Urinary bladder (tissue), 3 donors: ENCODE measurements at regions not wholly inside any gene's neighbourhood (a gene's known extent, or its start where the extent isn't known, plus 50 kb on each side); places are given as distances from the start of the nearest gene placed in this dataset.
A peak's percentile ranks its signal among the peaks of the same experiment; 100 is the strongest.

Source experiments
- DNase-seq: peaks from one replicate; pipeline ENCODE4 v3.0.0-alpha.2; 2015; ENCODE audit errors: extremely low spot score
- H3K27ac ChIP-seq: one replicate; pipeline ENCODE4 v1.5.1; 2013; ENCODE audit warnings: low read depth, mild to moderate bottlenecking, moderate library complexity
- H3K36me3 ChIP-seq: one replicate; pipeline ENCODE4 v1.6.1; 2013; ENCODE audit warnings: mild to moderate bottlenecking, moderate library complexity; ENCODE audit not compliant: insufficient read depth
- H3K4me1 ChIP-seq: one replicate; pipeline ENCODE4 v1.6.1; 2013; ENCODE audit warnings: mild to moderate bottlenecking, moderate library complexity; ENCODE audit not compliant: insufficient read depth
- H3K4me3 ChIP-seq: one replicate; pipeline ENCODE4 v1.5.1; 2013; ENCODE audit warnings: low read depth, low read length
- WGBS: extraction: QIAGEN DNeasy Blood & Tissue Kit; methylation state at CpG from one replicate; pipeline ENCODE4 v1.1.7; 2013; 5-methylcytosine and 5-hydroxymethylcytosine counted together
- donor health status: healthy with polysubstance abuse.
- donor health status: healthy.

DNA sequence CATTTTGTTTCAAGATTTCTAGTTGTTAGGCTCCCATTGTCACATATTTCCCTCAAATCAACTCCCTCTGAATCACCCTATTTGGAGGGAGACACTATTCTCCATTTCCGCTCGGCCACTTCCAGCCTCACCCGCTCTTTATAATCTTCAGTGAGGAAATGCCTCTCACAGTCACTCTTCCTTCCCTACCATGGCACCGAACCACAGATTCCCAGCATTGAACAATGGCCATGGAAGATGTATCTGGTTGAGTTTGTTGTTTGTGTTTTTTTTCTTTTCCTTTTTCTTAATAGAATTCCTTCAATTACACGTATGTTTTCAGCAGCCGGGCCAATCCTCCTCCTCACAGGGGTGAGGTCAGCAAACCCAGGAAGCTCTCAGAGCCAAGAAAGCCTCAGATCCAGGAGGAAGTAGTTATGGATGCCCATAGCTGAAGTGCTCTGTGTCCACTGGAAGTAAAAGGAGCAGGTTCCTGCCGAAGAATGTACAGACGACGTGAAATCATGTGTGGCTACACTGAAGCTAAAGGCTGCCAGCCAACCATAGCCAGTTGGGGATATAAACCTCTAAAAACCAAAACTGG is 472.1 kb downstream of the FOXO1 start:
- no peaks in the 10 kb centered on the region for H3K4me1 ChIP-seq
- H3K36me3 ChIP-seq, result no peaks in the 10 kb centered on the region
- WGBS, result 61% methylated on average over 9 of the region's 9 CpGs
- H3K27ac ChIP-seq, result no peak overlapping the region
- no peak overlapping the region for H3K4me3 ChIP-seq
- DNase-seq, result no peak

DNA sequence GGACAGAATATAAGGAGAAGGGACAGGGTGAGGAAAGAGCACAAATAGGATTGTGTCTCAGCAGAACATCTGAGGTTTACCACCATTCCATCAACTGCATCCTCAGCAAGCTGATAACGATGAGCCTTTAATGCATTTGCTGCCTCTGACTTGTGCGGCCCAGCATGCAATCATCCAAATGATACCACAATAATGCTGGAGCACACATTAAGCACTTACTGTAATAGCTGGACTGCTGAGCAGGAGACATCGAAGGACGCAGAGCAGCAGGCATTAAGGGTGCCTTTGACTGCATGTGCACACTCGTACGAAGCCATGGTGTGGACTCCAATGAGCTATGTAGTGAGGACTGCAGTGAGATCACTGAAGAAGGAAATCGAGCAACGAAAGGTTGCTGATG is 469.4 kb downstream of the FOXO1 start:
- Histone ChIP-seq H3K36me3 (no peaks in the 10 kb centered on the region), H3K27ac (no peak overlapping the region), H3K4me3 (no peak overlapping the region), H3K4me1 (no peaks in the 10 kb centered on the region)
- whole genome bisulfite sequencing, result 95% methylated on average over 8 of the region's 8 CpGs
- no peak for DNase-seq

DNA sequence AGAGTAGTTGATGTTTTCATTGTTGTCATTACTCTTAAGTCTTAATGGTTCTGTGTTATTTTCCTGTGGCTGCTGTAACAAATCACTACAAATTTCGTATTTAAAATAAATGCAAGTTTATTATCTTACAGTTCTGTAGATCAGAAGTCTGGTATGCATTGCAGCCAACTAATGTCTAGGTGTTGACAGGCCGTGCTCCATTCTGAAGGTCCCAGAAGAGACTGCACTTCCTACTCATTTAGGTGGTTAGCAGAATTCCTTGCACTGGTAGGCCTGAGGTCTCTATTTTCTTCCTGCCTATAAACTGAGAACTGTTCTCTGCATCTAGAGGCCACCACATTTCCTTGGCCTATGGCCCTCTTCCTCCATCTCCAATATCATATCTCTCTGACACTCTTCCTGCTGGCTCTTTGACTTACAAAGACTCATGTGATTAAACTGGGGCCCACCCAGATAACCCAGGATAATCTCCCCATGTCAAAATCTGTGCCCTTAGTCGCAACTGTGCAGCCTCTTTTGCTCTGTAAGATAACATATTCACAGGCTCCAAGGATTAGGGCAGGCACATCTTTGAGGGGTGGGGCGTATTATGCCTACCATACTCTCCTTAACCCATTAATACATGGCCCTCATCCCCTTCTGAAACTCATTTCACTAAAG is 468.4 kb downstream of the FOXO1 start:
- no peaks in the 10 kb centered on the region for H3K36me3 ChIP-seq
- DNase-seq, result no peak
- H3K27ac ChIP-seq, result no peak overlapping the region
- no peak overlapping the region for H3K4me3 ChIP-seq
- H3K4me1 ChIP-seq, result no peaks in the 10 kb centered on the region
- 71% methylated on average over 4 of the region's 4 CpGs for WGBS

DNA sequence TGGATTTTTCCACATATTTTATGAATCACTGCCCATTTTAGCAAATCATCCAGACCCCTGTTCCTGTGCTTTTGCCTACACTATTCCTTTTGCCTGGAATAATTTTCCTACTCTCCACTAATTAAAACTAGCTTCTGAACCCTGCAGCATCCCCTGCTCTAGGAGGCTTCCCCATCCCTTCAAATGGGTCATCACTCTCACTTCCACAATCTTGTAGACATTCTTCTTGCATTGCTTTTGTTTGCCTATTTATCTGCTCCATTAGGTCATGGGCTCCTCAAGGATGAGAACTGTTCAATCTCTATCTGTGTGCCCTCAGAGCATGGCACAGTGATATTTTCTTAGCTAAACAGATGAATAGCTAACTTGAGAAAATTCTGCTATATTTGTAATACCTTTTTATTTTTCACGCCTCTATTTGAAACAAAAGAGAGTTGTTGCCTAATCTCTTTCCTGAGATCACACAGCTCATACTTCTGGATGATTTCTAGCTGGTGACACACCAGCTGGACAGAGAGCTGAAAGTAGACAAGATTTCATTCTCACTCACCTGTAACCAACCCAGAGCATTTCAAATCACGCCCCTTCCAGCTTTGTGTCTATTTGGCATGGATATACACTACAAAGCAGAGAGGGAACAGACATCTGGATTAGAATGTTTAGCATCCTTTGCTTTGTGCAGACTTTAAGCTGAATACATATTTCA is 466.0 kb downstream of the FOXO1 start:
- WGBS, result 84% methylated on average over 2 of the region's 2 CpGs
- DNase-seq, result no peak

DNA sequence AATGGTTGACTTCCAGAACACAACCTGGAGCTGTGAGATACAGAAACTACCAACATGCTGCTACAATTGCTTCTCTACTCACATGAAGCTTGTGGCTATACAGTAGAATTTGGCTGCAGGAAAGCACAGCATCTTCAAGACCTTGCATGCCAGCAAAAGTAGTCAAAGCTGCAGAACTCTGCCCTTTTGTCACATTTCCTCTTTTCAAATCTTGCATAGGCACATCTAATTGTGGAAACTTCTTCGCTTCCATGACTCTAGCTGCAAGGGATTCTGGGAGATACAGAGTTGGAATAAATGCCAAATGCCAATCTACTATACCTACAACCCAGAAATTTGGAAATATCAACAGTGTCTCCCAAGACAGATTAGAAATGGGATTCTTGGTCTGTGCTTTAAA is 462.2 kb downstream of the FOXO1 start:
- WGBS, result 97% methylated on average over 1 of the region's 1 CpG
- Histone ChIP-seq H3K4me1 (no peaks in the 10 kb centered on the region), H3K27ac (no peak overlapping the region)

More for the DNA sequence above, 466.0 kb downstream of the FOXO1 start:
- Histone ChIP-seq H3K27ac (no peak overlapping the region), H3K4me1 (no peaks in the 10 kb centered on the region), H3K4me3 (no peak overlapping the region), H3K36me3 (no peaks in the 10 kb centered on the region)

DNA sequence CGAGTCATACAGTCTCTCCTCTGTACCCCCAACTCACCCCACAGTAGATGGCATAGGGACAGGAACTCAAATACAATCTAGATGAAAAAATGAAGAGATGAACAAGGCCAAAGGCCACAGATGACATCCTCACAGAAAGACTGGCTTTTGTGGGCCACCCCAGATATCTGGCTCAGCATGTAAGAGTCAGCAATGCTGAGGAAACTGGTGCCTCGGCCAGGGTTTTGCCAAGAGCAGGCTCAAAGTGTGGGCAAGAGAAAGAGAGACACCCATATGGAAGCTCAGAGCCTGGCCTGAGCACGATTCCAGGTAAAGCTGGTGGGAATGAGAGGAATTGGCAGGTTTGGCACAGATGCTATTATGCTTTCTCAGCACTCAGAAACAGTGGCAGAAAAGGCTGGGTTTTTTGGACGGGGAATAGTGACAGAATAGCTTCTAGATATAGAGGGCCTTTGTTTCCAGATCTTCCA is 460.6 kb downstream of the FOXO1 start:
- WGBS, result 83% methylated on average over 4 of the region's 4 CpGs
- peak overlapping the region; percentile 12 for H3K27ac ChIP-seq
- no peaks in the 10 kb centered on the region for H3K4me1 ChIP-seq

More for the DNA sequence above, 462.2 kb downstream of the FOXO1 start:
- Histone ChIP-seq H3K4me3 (no peak overlapping the region), H3K36me3 (no peaks in the 10 kb centered on the region)
- DNase-seq, result no peak

DNA sequence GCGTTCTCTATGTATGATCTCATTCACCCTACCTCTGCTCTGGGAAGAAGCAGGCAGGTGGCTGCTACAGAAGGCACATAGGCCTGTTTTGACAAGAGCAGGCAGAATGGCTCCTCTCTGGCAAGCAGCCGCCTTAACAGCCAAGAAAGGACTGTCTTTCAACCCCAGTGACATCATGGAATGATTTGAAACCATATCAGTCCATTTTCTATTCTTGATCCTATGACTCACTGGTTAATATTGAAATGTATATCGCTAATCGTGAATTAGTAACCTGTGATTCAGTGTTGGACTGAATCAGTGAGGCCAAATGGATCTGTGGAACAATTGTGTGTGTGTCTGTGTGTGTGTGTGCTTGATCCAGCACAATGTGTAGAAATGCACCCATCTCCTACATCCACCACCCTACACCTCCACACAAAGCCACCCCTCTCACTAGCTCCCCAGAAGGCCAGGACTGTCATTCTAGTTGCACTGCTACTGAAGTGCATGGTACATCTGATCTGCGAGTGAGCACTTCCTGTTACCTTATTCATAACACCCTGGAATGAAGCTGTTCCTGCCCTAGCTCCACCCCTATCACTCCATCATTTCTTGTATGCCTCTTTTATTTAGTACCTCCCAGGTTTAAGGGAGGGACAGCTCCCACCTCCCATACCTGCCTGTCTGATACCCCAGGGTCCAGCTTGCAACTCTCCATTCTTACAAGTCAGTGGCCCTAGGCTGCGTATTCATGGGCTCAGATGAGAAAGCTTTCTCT is 460.0 kb downstream of the FOXO1 start:
- Histone ChIP-seq H3K36me3 (no peaks in the 10 kb centered on the region), H3K27ac (peak overlapping the region; percentile 12), H3K4me3 (no peak overlapping the region), H3K4me1 (no peaks in the 10 kb centered on the region)
- DNase-seq, result no peak
- WGBS, result 76% methylated on average over 6 of the region's 6 CpGs

More for the DNA sequence above, 460.6 kb downstream of the FOXO1 start:
- Histone ChIP-seq H3K36me3 (no peaks in the 10 kb centered on the region), H3K4me3 (no peak overlapping the region)
- DNase-seq, result no peak

DNA sequence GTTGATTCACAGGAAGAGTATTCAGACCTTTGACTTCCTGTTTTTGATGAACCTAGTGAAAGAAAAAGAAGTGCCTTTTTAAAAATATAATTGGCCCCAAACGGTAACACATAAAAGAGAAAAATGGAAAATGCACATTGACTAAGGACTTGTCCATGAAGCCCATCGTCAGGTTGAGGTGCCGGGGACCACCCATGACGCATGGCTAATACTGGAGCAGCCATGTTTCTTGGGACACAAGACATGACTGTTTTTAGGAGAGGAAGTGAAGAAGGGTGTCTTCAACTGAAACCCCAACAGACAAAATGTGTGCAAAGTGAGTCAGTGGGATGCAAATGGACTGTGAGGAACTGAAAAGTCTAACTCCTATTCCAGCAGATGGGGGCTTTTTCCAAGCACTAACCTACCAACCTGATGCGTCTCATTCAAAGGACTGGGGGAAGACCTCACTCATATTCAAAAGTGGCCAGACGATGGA is 459.4 kb downstream of the FOXO1 start:
- H3K27ac ChIP-seq, result no peak overlapping the region
- no peak overlapping the region for H3K4me3 ChIP-seq
- DNase-seq, result no peak
- no peaks in the 10 kb centered on the region for H3K4me1 ChIP-seq
- 89% methylated on average over 6 of the region's 6 CpGs for WGBS
- no peaks in the 10 kb centered on the region for H3K36me3 ChIP-seq

DNA sequence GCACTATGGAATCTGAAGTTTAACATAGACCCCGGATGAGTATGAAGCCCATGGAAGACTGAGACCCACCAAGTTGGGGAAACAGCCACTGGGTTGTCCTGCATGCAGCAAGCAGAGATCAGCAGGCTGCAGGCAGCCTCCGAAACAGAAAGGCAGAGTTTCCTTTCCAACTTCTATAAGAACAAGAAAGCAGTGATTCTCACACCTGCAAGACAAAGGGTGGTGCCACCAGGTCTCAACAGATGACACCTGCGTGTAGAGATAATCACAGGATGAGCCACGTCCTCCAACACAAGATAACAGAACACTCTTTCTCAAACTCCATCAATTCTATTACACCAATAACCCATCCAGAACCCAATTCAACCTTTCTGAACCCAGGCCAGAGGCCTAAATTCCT is 457.9 kb downstream of the FOXO1 start:
- Histone ChIP-seq H3K4me1 (no peaks in the 10 kb centered on the region), H3K36me3 (no peaks in the 10 kb centered on the region), H3K27ac (no peak overlapping the region), H3K4me3 (no peak overlapping the region)
- WGBS, result 95% methylated on average over 4 of the region's 4 CpGs
- DNase-seq, result no peak

DNA sequence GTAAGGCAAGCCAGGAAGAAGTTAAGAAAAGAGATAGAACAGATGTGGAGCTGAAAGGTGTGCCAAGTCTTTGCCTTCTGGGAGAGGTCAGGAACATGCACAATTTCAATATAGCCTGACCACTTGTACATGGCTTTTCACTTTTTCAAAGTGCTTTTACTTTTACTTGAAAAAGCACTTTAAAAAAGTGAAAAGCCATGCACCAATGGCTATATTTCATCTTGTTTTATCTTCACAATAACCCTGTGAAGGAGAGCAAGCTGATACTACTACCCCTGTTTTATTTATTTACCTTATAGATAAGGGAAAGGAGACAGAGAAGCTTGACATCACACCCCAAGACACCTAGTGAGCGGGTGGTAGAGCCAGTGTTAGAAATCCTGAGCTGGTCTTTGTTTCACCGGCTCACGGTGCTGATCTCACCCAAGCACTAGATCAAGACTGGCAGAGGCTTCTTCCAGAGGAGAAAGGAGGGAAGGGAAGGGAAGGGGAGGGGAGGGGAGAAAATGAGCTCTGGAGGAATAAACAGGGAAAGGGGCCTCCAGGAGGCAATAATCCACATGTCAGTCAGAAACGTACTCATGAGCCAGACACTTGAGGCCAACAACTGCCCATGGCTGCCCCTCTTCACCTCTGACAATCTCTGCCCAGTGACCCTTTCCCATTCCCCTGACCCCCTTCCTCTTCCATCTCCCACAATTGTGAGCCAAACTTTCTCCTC is 455.4 kb downstream of the FOXO1 start:
- Histone ChIP-seq H3K27ac (no peak overlapping the region), H3K4me1 (no peaks in the 10 kb centered on the region), H3K4me3 (no peak overlapping the region), H3K36me3 (no peaks in the 10 kb centered on the region)
- DNase-seq, result no peak
- WGBS, result 55% methylated on average over 4 of the region's 4 CpGs

DNA sequence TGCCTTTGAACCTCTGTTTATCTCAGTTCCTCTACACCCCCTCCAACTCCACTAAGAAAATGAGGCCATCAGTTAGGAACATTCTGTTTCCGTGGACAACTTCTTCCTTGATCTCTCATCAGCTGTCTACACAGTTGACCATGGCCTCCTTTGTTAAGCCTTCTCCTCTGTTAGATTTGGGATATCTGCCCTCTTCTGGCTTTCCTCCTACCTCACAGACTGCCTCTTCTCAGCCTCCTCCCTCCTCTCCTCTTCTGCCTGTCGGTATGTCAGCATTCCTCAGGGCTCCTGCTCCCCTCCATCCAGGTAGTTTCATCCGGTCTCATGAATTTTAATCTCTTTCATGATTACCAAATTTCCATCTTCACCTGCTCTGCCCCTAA is 454.9 kb downstream of the FOXO1 start:
- 93% methylated on average over 3 of the region's 3 CpGs for WGBS
- H3K4me3 ChIP-seq, result no peak overlapping the region

DNA sequence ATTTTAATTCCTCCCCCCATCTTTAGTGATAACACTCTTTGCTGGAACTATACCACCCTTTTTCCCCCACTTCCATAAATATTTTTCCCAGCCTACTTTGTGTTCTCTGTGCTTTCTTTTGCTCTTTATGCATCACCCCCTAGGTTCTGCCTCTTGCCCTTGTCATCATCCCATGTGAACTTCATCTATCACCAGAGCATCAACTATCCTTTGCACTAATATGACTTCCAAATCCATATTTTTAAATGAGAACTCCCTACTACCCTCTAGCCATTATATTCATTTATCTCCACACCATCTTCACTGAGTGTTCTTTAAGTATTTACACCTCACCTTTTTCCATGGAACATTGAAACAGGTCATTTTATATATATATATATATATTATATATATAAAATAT is 452.7 kb downstream of the FOXO1 start:
- DNase-seq, result no peak
- Histone ChIP-seq H3K4me1 (no peaks in the 10 kb centered on the region), H3K4me3 (no peak overlapping the region), H3K36me3 (no peaks in the 10 kb centered on the region), H3K27ac (no peak overlapping the region)

More for the DNA sequence above, 454.9 kb downstream of the FOXO1 start:
- H3K4me1 ChIP-seq, result no peaks in the 10 kb centered on the region
- no peak overlapping the region for H3K27ac ChIP-seq
- DNase-seq, result no peak
- no peaks in the 10 kb centered on the region for H3K36me3 ChIP-seq

DNA sequence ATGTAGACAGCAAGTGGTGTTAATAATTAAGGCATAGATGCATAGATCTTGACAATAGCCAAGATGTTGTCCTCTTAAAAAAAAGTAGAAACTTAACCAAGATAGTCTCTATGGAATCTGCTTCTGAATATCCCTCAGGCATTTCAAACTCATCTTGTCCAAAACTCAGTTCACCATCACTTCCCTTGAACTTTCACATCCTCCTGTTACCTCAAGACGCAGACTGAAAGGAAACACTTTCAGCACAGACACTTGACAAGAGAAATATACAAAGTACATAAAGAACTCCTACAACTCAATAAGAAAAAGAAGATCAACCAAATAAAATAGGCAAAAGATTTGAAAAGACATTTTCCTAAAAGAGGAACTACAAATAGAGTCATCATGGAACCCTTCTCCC is 451.1 kb downstream of the FOXO1 start:
- WGBS, result 92% methylated on average over 1 of the region's 1 CpG
- no peaks in the 10 kb centered on the region for H3K36me3 ChIP-seq
- DNase-seq, result no peak
- H3K27ac ChIP-seq, result no peak overlapping the region
- no peaks in the 10 kb centered on the region for H3K4me1 ChIP-seq
- H3K4me3 ChIP-seq, result no peak overlapping the region
